ENCODE measurements at regions not wholly inside any gene's neighbourhood (a gene's known extent, or its start where the extent isn't known, plus 50 kb on each side); places are given as distances from the start of the nearest gene placed in this dataset.

DNA sequence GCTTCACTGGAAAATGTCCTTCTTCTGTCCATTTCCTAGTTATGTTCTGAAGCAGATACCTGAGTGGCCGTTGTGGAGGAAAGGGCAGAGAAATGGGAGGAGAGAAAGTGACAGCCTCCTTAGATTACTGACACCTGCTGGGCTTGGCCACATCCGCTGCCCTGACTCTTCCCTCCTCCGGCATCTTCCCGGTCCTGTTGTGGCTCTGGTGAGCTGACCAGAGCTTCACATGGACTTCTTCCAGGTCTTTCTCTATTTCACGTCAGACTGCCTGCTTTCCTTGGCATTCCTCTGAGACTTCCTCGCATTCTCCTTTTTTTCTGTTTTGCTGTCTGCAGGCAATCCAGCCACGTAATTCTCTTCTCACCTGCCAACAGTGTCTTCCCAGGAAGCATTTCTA lies 138.7 kb upstream of the E2F8 start:
- TF ChIP-seq, protein P1, sequence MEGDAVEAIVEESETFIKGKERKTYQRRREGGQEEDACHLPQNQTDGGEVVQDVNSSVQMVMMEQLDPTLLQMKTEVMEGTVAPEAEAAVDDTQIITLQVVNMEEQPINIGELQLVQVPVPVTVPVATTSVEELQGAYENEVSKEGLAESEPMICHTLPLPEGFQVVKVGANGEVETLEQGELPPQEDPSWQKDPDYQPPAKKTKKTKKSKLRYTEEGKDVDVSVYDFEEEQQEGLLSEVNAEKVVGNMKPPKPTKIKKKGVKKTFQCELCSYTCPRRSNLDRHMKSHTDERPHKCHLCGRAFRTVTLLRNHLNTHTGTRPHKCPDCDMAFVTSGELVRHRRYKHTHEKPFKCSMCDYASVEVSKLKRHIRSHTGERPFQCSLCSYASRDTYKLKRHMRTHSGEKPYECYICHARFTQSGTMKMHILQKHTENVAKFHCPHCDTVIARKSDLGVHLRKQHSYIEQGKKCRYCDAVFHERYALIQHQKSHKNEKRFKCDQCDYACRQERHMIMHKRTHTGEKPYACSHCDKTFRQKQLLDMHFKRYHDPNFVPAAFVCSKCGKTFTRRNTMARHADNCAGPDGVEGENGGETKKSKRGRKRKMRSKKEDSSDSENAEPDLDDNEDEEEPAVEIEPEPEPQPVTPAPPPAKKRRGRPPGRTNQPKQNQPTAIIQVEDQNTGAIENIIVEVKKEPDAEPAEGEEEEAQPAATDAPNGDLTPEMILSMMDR (IDR thresholded peaks at IDR 0.05; ENCODE audit: low read depth, low read length): no peak
- TF ChIP-seq EZH2phosphoT487 (IDR thresholded peaks at IDR 0.05; ENCODE audit: low read depth): no peak
